ENCODE measurements at regions not wholly inside any gene's neighbourhood (a gene's known extent, or its start where the extent isn't known, plus 50 kb on each side); places are given as distances from the start of the nearest gene placed in this dataset.

DNA sequence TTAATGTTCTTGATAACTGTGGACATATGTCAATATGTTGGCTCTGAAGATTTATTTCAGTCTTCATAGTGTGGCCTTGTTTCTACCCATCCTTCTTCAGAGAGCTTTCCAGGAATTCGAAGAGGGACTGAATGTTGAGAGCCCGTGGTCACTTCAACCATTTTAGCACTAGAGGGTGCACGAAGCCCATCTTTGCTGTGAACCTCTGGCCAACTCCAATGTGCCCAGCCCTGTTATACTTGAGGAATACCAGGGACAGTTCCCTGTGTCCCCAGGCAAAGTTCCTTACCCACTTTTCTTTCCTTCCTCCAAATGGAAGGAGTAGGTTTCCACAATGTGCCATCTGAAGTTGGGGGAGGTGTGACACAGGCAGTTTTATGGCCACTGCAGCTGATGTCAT is 603.5 kb downstream of the RPL10L start:
- TF ChIP-seq, protein P1, sequence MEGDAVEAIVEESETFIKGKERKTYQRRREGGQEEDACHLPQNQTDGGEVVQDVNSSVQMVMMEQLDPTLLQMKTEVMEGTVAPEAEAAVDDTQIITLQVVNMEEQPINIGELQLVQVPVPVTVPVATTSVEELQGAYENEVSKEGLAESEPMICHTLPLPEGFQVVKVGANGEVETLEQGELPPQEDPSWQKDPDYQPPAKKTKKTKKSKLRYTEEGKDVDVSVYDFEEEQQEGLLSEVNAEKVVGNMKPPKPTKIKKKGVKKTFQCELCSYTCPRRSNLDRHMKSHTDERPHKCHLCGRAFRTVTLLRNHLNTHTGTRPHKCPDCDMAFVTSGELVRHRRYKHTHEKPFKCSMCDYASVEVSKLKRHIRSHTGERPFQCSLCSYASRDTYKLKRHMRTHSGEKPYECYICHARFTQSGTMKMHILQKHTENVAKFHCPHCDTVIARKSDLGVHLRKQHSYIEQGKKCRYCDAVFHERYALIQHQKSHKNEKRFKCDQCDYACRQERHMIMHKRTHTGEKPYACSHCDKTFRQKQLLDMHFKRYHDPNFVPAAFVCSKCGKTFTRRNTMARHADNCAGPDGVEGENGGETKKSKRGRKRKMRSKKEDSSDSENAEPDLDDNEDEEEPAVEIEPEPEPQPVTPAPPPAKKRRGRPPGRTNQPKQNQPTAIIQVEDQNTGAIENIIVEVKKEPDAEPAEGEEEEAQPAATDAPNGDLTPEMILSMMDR (IDR thresholded peaks at IDR 0.05; ENCODE audit: insufficient read depth, low read length) = no peak
- TF ChIP-seq GABPA (IDR thresholded peaks at IDR 0.05; ENCODE audit: low read depth) = no peak
- TF ChIP-seq POLR2AphosphoS5 (IDR thresholded peaks at IDR 0.05; ENCODE audit: low read depth) = no peak
- TF ChIP-seq, protein P2, sequence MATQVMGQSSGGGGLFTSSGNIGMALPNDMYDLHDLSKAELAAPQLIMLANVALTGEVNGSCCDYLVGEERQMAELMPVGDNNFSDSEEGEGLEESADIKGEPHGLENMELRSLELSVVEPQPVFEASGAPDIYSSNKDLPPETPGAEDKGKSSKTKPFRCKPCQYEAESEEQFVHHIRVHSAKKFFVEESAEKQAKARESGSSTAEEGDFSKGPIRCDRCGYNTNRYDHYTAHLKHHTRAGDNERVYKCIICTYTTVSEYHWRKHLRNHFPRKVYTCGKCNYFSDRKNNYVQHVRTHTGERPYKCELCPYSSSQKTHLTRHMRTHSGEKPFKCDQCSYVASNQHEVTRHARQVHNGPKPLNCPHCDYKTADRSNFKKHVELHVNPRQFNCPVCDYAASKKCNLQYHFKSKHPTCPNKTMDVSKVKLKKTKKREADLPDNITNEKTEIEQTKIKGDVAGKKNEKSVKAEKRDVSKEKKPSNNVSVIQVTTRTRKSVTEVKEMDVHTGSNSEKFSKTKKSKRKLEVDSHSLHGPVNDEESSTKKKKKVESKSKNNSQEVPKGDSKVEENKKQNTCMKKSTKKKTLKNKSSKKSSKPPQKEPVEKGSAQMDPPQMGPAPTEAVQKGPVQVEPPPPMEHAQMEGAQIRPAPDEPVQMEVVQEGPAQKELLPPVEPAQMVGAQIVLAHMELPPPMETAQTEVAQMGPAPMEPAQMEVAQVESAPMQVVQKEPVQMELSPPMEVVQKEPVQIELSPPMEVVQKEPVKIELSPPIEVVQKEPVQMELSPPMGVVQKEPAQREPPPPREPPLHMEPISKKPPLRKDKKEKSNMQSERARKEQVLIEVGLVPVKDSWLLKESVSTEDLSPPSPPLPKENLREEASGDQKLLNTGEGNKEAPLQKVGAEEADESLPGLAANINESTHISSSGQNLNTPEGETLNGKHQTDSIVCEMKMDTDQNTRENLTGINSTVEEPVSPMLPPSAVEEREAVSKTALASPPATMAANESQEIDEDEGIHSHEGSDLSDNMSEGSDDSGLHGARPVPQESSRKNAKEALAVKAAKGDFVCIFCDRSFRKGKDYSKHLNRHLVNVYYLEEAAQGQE (IDR thresholded peaks at IDR 0.05; ENCODE audit: insufficient replicate concordance, low read depth) = no peak

Data from HL-60 (cell line).